CD4-positive, alpha-beta T cell (primary cell): ENCODE measurements at regions not wholly inside any gene's neighbourhood (a gene's known extent, or its start where the extent isn't known, plus 50 kb on each side); places are given as distances from the start of the nearest gene placed in this dataset.

Experiments used
- ATAC-seq: fragments of 200-7000 bp; cut with Tn5 transposase; one replicate; pipeline ENCODE4 v1.10.0; 2022; ENCODE audit warnings: mild to moderate bottlenecking; ENCODE audit not compliant: poor library complexity
- CTCF ChIA-PET: fragments of 350-600 bp; sonication (Branson Sonifier 250); formaldehyde crosslinking; loops from one replicate; lab custom pipeline; 2021; ENCODE audit warnings: antibody characterized with exemption, inconsistent platforms; lab: Charles Lee
- POLR2A ChIA-PET: fragments of 350-600 bp; sonication (Branson Sonifier 250); formaldehyde crosslinking; loops from one replicate; lab custom pipeline; 2021; ENCODE audit warnings: antibody characterized with exemption, inconsistent platforms; lab: Charles Lee
- DNase-seq, 14 experiments: peaks; one replicate each; pipeline ENCODE4 v3.0.0-alpha.2; 2013 to 2020; ENCODE audit warnings: mixed read lengths in 2 of 14
- H3K27ac ChIP-seq, 2 donors: one replicate each; pipeline versions ENCODE4 v1.5.1 to v1.7.0; 2013; ENCODE audit warnings: low read length in 2 of 2, low read depth in 1 of 2, mild to moderate bottlenecking in 1 of 2
- H3K27me3 ChIP-seq, 2 experiments: 1 replicate in 1 of 2; 2 replicates in 1 of 2; pipeline versions ENCODE4 v1.6.1 to v1.7.0; 2013; ENCODE audit warnings: low read length in 2 of 2, control low read depth in 1 of 2, mild to moderate bottlenecking in 1 of 2, moderate library complexity in 1 of 2; ENCODE audit not compliant: insufficient read depth in 2 of 2, control insufficient read depth in 1 of 2
- H3K36me3 ChIP-seq: one replicate; pipeline ENCODE4 v1.6.1; 2013; ENCODE audit warnings: low read length, control low read depth; ENCODE audit not compliant: insufficient read depth
- H3K4me1 ChIP-seq: one replicate; pipeline ENCODE4 v1.6.1; 2013; ENCODE audit warnings: low read length, control low read depth; ENCODE audit not compliant: insufficient read depth
- H3K4me3 ChIP-seq: one replicate; pipeline ENCODE4 v1.5.1; 2013; ENCODE audit warnings: mild to moderate bottlenecking, low read length, moderate library complexity
- H3K9me3 ChIP-seq, 2 experiments: 1 replicate in 1 of 2; 2 replicates in 1 of 2; pipeline versions ENCODE4 v1.6.1 to v1.7.0; 2013; ENCODE audit warnings: low read length in 2 of 2, mild to moderate bottlenecking in 2 of 2, control low read depth in 1 of 2, moderate library complexity in 1 of 2; ENCODE audit not compliant: control insufficient read depth in 1 of 2, insufficient read depth in 1 of 2
- H3K27ac Mint-ChIP-seq: one replicate; pipeline ENCODE4 v1.8.0; 2020; ENCODE audit warnings: mixed read lengths
- H3K27me3 Mint-ChIP-seq: one replicate; pipeline ENCODE4 v1.8.0; 2021; ENCODE audit warnings: mixed read lengths
- H3K36me3 Mint-ChIP-seq: one replicate; pipeline ENCODE4 v1.8.0; 2021; ENCODE audit warnings: low read depth, mixed read lengths
- H3K4me1 Mint-ChIP-seq: one replicate; pipeline ENCODE4 v1.8.0; 2021; ENCODE audit warnings: low read depth, mixed read lengths
- H3K4me3 Mint-ChIP-seq: one replicate; pipeline ENCODE4 v1.8.0; 2020; ENCODE audit warnings: mild to moderate bottlenecking, mixed read lengths
- H3K9me3 Mint-ChIP-seq: one replicate; pipeline ENCODE4 v1.8.0; 2020; ENCODE audit warnings: mixed read lengths
- CTCF ChIP-seq: fragments of 200-600 bp; IDR thresholded peaks from one replicate; pipeline ENCODE4 v1.8.0; 2022; ENCODE audit warnings: antibody characterized with exemption, mild to moderate bottlenecking
- intact Hi-C, 2 experiments: fragments of 100-400 bp; cut with DNase I in 1 of 2; cut with micrococcal nuclease in 1 of 2; formaldehyde crosslinking; loops; one replicate each; pipeline versions ENCODE4 v1.15.1 to v1.9.0; 2023 to 2025; cut with DNase I, micrococcal nuclease

- H3K27me3 ChIP-seq: no peaks in the 10 kb centered on the region
- Mint-ChIP-seq H3K27ac (no peak overlapping the region), H3K4me3 (no peak overlapping the region), H3K4me1 (no peaks in the 10 kb centered on the region), H3K9me3 (no peaks in the 10 kb centered on the region), H3K27me3 (no peaks in the 10 kb centered on the region), H3K36me3 (no peaks in the 10 kb centered on the region)
- no peak for DNase-seq
- no peaks in the 10 kb centered on the region for H3K36me3 ChIP-seq
- intact Hi-C loops: no loop called here
- POLR2A ChIA-PET: no interaction called here
- H3K9me3 ChIP-seq: no peaks in the 10 kb centered on the region
- no peak for ATAC-seq
- no peak overlapping the region for H3K4me3 ChIP-seq
- CTCF ChIA-PET: no interaction called here
- no peaks in the 10 kb centered on the region for H3K4me1 ChIP-seq
- no peak overlapping the region for H3K27ac ChIP-seq
- no peak for TF ChIP-seq CTCF
Measured at GRCh38 chr6:103769431-103769830, 1090.3 kb downstream of the HACE1 start.

- H3K36me3 ChIP-seq: no peaks in the 10 kb centered on the region
- TF ChIP-seq CTCF: no peak
- H3K9me3 ChIP-seq: peaks cover 0 to 4% of the 10 kb centered on the region in 2 experiments
- POLR2A ChIA-PET: no interaction called here
- H3K4me3 ChIP-seq: no peak overlapping the region
- Mint-ChIP-seq H3K27me3 (no peaks in the 10 kb centered on the region), H3K36me3 (no peaks in the 10 kb centered on the region), H3K4me1 (no peaks in the 10 kb centered on the region), H3K4me3 (no peak overlapping the region), H3K9me3 (peaks cover 4% of the 10 kb centered on the region), H3K27ac (no peak overlapping the region)
- H3K27ac ChIP-seq: no peak overlapping the region
- no peak for DNase-seq
- no peak for ATAC-seq
- intact Hi-C loops: no loop called here
- CTCF ChIA-PET: no interaction called here
- H3K4me1 ChIP-seq: no peaks in the 10 kb centered on the region
- no peaks in the 10 kb centered on the region for H3K27me3 ChIP-seq
Measured at GRCh38 chr6:103750603-103751002, 1109.1 kb downstream of the HACE1 start.

- POLR2A ChIA-PET: no interaction called here
- no peaks in the 10 kb centered on the region for H3K36me3 Mint-ChIP-seq
- Histone ChIP-seq H3K4me3 (no peak overlapping the region), H3K27ac (no peak overlapping the region), H3K9me3 (peaks cover 0 to 6% of the 10 kb centered on the region in 2 experiments), H3K36me3 (no peaks in the 10 kb centered on the region), H3K4me1 (no peaks in the 10 kb centered on the region), H3K27me3 (no peaks in the 10 kb centered on the region)
- CTCF ChIA-PET: no interaction called here
- H3K4me1 Mint-ChIP-seq: no peaks in the 10 kb centered on the region
- no peaks in the 10 kb centered on the region for H3K27me3 Mint-ChIP-seq
- no peak for ATAC-seq
- TF ChIP-seq CTCF: no peak
- H3K4me3 Mint-ChIP-seq: no peak overlapping the region
- H3K27ac Mint-ChIP-seq: no peak overlapping the region
- peaks cover 3% of the 10 kb centered on the region for H3K9me3 Mint-ChIP-seq
- intact Hi-C loops: no loop called here
- DNase-seq: no peak
Measured at GRCh38 chr6:103734016-103734415, 1125.7 kb downstream of the HACE1 start.
